ENCODE measurements at regions not wholly inside any gene's neighbourhood (a gene's known extent, or its start where the extent isn't known, plus 50 kb on each side); places are given as distances from the start of the nearest gene placed in this dataset.

DNA sequence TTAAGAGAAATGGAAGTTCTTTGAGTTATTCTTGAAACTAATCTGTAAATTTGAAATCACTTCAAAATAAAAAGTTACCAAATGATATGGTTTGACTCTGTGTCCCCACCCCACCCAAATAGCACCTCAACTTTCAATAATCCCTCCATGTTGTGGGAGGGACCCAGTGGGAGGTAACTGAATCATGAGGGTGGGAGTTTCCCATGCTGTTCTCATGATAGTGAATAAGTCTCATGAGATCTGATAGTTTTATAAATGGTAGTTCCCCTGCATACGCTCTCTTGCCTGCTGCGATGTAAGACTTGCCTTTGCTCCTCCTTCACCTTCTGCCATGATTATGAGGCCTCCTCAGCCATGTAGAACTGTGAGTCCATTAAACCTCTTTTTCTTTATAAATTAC is 690.7 kb upstream of the ZNF385D start:
- BruUV-seq (replicated peaks) = no TSS peak
- Histone ChIP-seq H3K9me1 (replicated peaks; ENCODE audit: control insufficient read depth, extremely low read depth, insufficient read depth, low read length) (no peaks in the 10 kb centered on the region), H2AFZ (ENCODE audit: low read depth, low read length) (no peak overlapping the region), H3K4me1 (ENCODE audit: control insufficient read depth, extremely low read depth, insufficient read depth, low read length) (no peaks in the 10 kb centered on the region), H3K4me2 (ENCODE audit: insufficient read depth, low read length) (no peak overlapping the region), H3K9ac (replicated peaks; ENCODE audit: extremely low read depth, insufficient read depth, low read length) (no peak overlapping the region), H4K20me1 (replicated peaks; ENCODE audit: control insufficient read depth, extremely low read depth, insufficient read depth, low read length) (no peaks in the 10 kb centered on the region), H3K27me3 (ENCODE audit: control insufficient read depth in 2 of 2, insufficient read depth in 2 of 2, low read length in 2 of 2) (no peaks in the 10 kb centered on the region), H3K27ac (ENCODE audit: insufficient read depth, low read depth, low read length) (no peak overlapping the region), H3K36me3 (ENCODE audit: control insufficient read depth in 2 of 2, extremely low read depth in 1 of 2, insufficient read depth in 2 of 2, low read length in 2 of 2) (no peaks in the 10 kb centered on the region), H3K79me2 (ENCODE audit: control insufficient read depth, insufficient read depth, low read length) (no peaks in the 10 kb centered on the region), H3K4me3 (replicated peaks in 1 of 3; ENCODE audit: insufficient read depth in 1 of 3, low read depth in 1 of 3, low read length in 3 of 3) (no peak overlapping the region), H3K9me3 (replicated peaks; ENCODE audit: control insufficient read depth, insufficient read depth, low read length) (peaks cover 2% of the 10 kb centered on the region)
- TF ChIP-seq EZH2 (IDR thresholded peaks at IDR 0.05; ENCODE audit: borderline replicate concordance, low read depth, low read length, severe bottlenecking) = no peak
- TF ChIP-seq GATA2 (IDR thresholded peaks at IDR 0.05; ENCODE audit: insufficient read depth, insufficient read length, low read depth, low read length) = no peak
- TF ChIP-seq POLR2A (IDR thresholded peaks at IDR 0.05; ENCODE audit: low read depth, low read length) = no peak
- no peak for TF ChIP-seq MYC (IDR thresholded peaks at IDR 0.05; ENCODE audit: low read depth, low read length)
- no peak for TF ChIP-seq JUN (IDR thresholded peaks at IDR 0.05; ENCODE audit: borderline replicate concordance, insufficient read depth, insufficient read length, low read depth)
- no peak for TF ChIP-seq POLR2AphosphoS5 (IDR thresholded peaks at IDR 0.05; ENCODE audit: insufficient read depth, low read depth, low read length)
- TF ChIP-seq, protein P1, sequence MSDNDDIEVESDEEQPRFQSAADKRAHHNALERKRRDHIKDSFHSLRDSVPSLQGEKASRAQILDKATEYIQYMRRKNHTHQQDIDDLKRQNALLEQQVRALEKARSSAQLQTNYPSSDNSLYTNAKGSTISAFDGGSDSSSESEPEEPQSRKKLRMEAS (IDR thresholded peaks at IDR 0.05; ENCODE audit: insufficient read depth, insufficient read length) = no peak
- TF ChIP-seq, protein P2, sequence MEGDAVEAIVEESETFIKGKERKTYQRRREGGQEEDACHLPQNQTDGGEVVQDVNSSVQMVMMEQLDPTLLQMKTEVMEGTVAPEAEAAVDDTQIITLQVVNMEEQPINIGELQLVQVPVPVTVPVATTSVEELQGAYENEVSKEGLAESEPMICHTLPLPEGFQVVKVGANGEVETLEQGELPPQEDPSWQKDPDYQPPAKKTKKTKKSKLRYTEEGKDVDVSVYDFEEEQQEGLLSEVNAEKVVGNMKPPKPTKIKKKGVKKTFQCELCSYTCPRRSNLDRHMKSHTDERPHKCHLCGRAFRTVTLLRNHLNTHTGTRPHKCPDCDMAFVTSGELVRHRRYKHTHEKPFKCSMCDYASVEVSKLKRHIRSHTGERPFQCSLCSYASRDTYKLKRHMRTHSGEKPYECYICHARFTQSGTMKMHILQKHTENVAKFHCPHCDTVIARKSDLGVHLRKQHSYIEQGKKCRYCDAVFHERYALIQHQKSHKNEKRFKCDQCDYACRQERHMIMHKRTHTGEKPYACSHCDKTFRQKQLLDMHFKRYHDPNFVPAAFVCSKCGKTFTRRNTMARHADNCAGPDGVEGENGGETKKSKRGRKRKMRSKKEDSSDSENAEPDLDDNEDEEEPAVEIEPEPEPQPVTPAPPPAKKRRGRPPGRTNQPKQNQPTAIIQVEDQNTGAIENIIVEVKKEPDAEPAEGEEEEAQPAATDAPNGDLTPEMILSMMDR (IDR thresholded peaks at IDR 0.05; ENCODE audit: extremely low read depth in 1 of 2, insufficient read depth in 1 of 2, low read depth in 1 of 2, low read length in 2 of 2) = no peak
- no peak for TF ChIP-seq FOS (IDR thresholded peaks at IDR 0.05; ENCODE audit: borderline replicate concordance, insufficient read depth, low read length)
- dilution Hi-C loops (cut with MboI; ENCODE audit: extremely low pct_ligation_motif_present, low sequenced_read_pairs) = no loop called here
- ChIA-PET POLR2A (no interaction called here), CTCF (no interaction called here)
- FAIRE-seq (no peak), DNase-seq (ENCODE audit: low read depth, low spot score) (no peak)
- intact Hi-C loops (cut with micrococcal nuclease) = no loop called here

Data from endothelial cell of umbilical vein (primary cell).